MM.1S (cell line): ENCODE measurements at regions not wholly inside any gene's neighbourhood (a gene's known extent, or its start where the extent isn't known, plus 50 kb on each side); places are given as distances from the start of the nearest gene placed in this dataset.

Experiments
- CTCF ChIP-seq: fragments of 300-600 bp; sonication (generic); IDR thresholded peaks from 2 replicates; pipeline ENCODE4 v1.5.1; 2016; ENCODE audit warnings: antibody characterized with exemption, low read length, mixed read lengths
- EZH2 ChIP-seq: fragments of 300-600 bp; sonication (generic); optimal IDR thresholded peaks from 2 replicates; pipeline ENCODE3; 2017; ENCODE audit warnings: low read depth, mild to moderate bottlenecking, antibody characterized with exemption, low read length, mixed read lengths
- EZH2phosphoT487 ChIP-seq: fragments of 300-600 bp; sonication (generic); IDR thresholded peaks from 2 replicates; pipeline ENCODE4 v1.6.1; 2018; ENCODE audit warnings: antibody characterized with exemption, low read length

- TF ChIP-seq EZH2 (no peak), CTCF (no peak), EZH2phosphoT487 (no peak)
Measured at GRCh38 chr12:58615047-58615446, 305.3 kb downstream of the LRIG3 start.
